ENCODE measurements at regions not wholly inside any gene's neighbourhood (a gene's known extent, or its start where the extent isn't known, plus 50 kb on each side); places are given as distances from the start of the nearest gene placed in this dataset.
"Not testable (repeated sequence)": the region's sequence is repeated elsewhere in the genome, so short reads cannot be mapped to it uniquely, and the experiment has no call there.

- peak; percentile 23 for DNase-seq (ENCODE audit: low spot score)
Observed at GRCh38 chr5:106699198-106699597, 971.5 kb downstream of the EFNA5 start.

- DNase-seq (ENCODE audit: low spot score), result no peak
Observed at GRCh38 chr5:106698169-106698568, 972.6 kb downstream of the EFNA5 start.

GRCh38 chr5:106691701-106692100, 979.0 kb downstream of the EFNA5 start:
- no peak for DNase-seq (ENCODE audit: low spot score)

- DNase-seq (ENCODE audit: low spot score), result no peak
Observed at GRCh38 chr5:106690585-106690984, 980.2 kb downstream of the EFNA5 start.

- DNase-seq (ENCODE audit: low spot score), result no peak
Observed at GRCh38 chr5:106680330-106680729, 990.4 kb downstream of the EFNA5 start.

- no peak for DNase-seq (ENCODE audit: low spot score)
Observed at GRCh38 chr5:106677057-106677456, 993.7 kb downstream of the EFNA5 start.

- no peak for DNase-seq (ENCODE audit: low spot score)
Observed at GRCh38 chr5:106675687-106676086, 995.0 kb downstream of the EFNA5 start.

- no peak for DNase-seq (ENCODE audit: low spot score)
Observed at GRCh38 chr5:106673941-106674340, 996.8 kb downstream of the EFNA5 start.

- DNase-seq (ENCODE audit: low spot score), result no peak
Observed at GRCh38 chr5:106661866-106662265, 1008.9 kb downstream of the EFNA5 start.

- no peak for DNase-seq (ENCODE audit: low spot score)
Observed at GRCh38 chr5:106660681-106661080, 1010.1 kb downstream of the EFNA5 start.

- no peak for DNase-seq (ENCODE audit: low spot score)
Observed at GRCh38 chr5:106658150-106658549, 1012.6 kb downstream of the EFNA5 start.

GRCh38 chr5:106656821-106657220, 1013.9 kb downstream of the EFNA5 start:
- no peak for DNase-seq (ENCODE audit: low spot score)

GRCh38 chr5:106649031-106649430, 1021.7 kb downstream of the EFNA5 start:
- DNase-seq (ENCODE audit: low spot score), result no peak

GRCh38 chr5:106648401-106648800, 1022.3 kb downstream of the EFNA5 start:
- no peak for DNase-seq (ENCODE audit: low spot score)

GRCh38 chr5:106646106-106646505, 1024.6 kb downstream of the EFNA5 start:
- no peak for DNase-seq (ENCODE audit: low spot score)

- DNase-seq (ENCODE audit: low spot score), result no peak
Observed at GRCh38 chr5:106640511-106640910, 1030.2 kb downstream of the EFNA5 start.

GRCh38 chr5:106639488-106639887, 1031.2 kb downstream of the EFNA5 start:
- no peak for DNase-seq (ENCODE audit: low spot score)

GRCh38 chr5:106637275-106637674, 1033.5 kb downstream of the EFNA5 start:
- no peak for DNase-seq (ENCODE audit: low spot score)

- no peak for DNase-seq (ENCODE audit: low spot score)
Observed at GRCh38 chr5:106634375-106634774, 1036.4 kb downstream of the EFNA5 start.

- DNase-seq (ENCODE audit: low spot score), result no peak
Observed at GRCh38 chr5:106633825-106634224, 1036.9 kb downstream of the EFNA5 start.

GRCh38 chr5:106628456-106628855, 1042.3 kb downstream of the EFNA5 start:
- not testable (repeated sequence) for DNase-seq (ENCODE audit: low spot score)

- DNase-seq (ENCODE audit: low spot score), result no peak
Observed at GRCh38 chr5:106610041-106610440, 1060.7 kb downstream of the EFNA5 start.

GRCh38 chr5:106601620-106602019, 1069.1 kb downstream of the EFNA5 start:
- no peak for DNase-seq (ENCODE audit: low spot score)

GRCh38 chr5:106600803-106601202, 1069.9 kb downstream of the EFNA5 start:
- no peak for DNase-seq (ENCODE audit: low spot score)

GRCh38 chr5:106595864-106596263, 1074.9 kb downstream of the EFNA5 start:
- no peak for DNase-seq (ENCODE audit: low spot score)
